ENCODE measurements at regions not wholly inside any gene's neighbourhood (a gene's known extent, or its start where the extent isn't known, plus 50 kb on each side); places are given as distances from the start of the nearest gene placed in this dataset.

- TF ChIP-seq EZH2 (IDR thresholded peaks at IDR 0.05) (no peak), CTCF (IDR thresholded peaks at IDR 0.05) (no peak)
Measured at GRCh38 chr6:132168961-132169360, 217.8 kb upstream of the CCN2 start.

Measured in neural progenitor cell (in vitro differentiated cells).